IMR-90 (cell line): ENCODE measurements at regions not wholly inside any gene's neighbourhood (a gene's known extent, or its start where the extent isn't known, plus 50 kb on each side); places are given as distances from the start of the nearest gene placed in this dataset.

Source experiments
- ATAC-seq: fragments of 200-7000 bp; cut with Tn5 transposase; 2 replicates; pipeline ENCODE4 v1.9.1; 2020; ENCODE audit warnings: low read depth, mild to moderate bottlenecking, moderate library complexity
- BruUV-seq: library from RNA; stranded (reverse); fragments of 400-500 nt; replicated peaks from 2 replicates; lab custom pipeline; 2021; lab: Mats Ljungman, UMichigan
- CTCF ChIA-PET: fragments of 300-600 bp; formaldehyde crosslinking; extraction: SDS; loops from one replicate; lab custom pipeline; 2021; ENCODE audit warnings: antibody characterized with exemption; lab: Yijun Ruan, JAX
- POLR2A ChIA-PET: fragments of 300-600 bp; sonication (Branson Sonifier 250); formaldehyde crosslinking; loops from one replicate; lab custom pipeline; 2022; ENCODE audit warnings: antibody characterized with exemption; ENCODE audit not compliant: unreplicated experiment; lab: Charles Lee
- DNase-seq: peaks from one replicate; pipeline ENCODE4 v3.0.0; 2013
- H2AFZ ChIP-seq: replicated peaks from 2 replicates; pipeline ENCODE3; 2013; ENCODE audit warnings: low read length, mild to moderate bottlenecking; ENCODE audit not compliant: poor library complexity
- H2AK5ac ChIP-seq: 2 replicates; pipeline ENCODE4 v1.6.1; 2013; ENCODE audit warnings: low read depth, low read length, inconsistent platforms
- H2AK9ac ChIP-seq: replicated peaks from 2 replicates; pipeline ENCODE3; 2013; ENCODE audit warnings: mild to moderate bottlenecking, low read depth, low read length, moderate library complexity; ENCODE audit not compliant: poor library complexity
- H2BK120ac ChIP-seq: 2 replicates; pipeline ENCODE4 v1.6.1; 2013; ENCODE audit warnings: low read depth, low read length, inconsistent platforms
- H2BK15ac ChIP-seq: 3 replicates; pipeline ENCODE4 v1.6.1; 2013; ENCODE audit warnings: low read depth, low read length, inconsistent platforms
- H2BK20ac ChIP-seq: 2 replicates; pipeline ENCODE4 v1.6.1; 2013; ENCODE audit warnings: low read depth, mild to moderate bottlenecking, inconsistent platforms, low read length, moderate library complexity
- H2BK5ac ChIP-seq: 2 replicates; pipeline ENCODE4 v1.6.1; 2013; ENCODE audit warnings: mild to moderate bottlenecking, low read depth, low read length, inconsistent platforms; ENCODE audit not compliant: poor library complexity, severe bottlenecking
- H3K14ac ChIP-seq: replicated peaks from 2 replicates; pipeline ENCODE4 v1.6.1; 2013; ENCODE audit warnings: low read depth, low read length, inconsistent platforms
- H3K18ac ChIP-seq: 2 replicates; pipeline ENCODE4 v1.6.1; 2013; ENCODE audit warnings: low read depth, low read length, control low read depth
- H3K23ac ChIP-seq: 2 replicates; pipeline ENCODE4 v1.6.1; 2013; ENCODE audit warnings: low read depth, low read length, inconsistent platforms
- H3K27ac ChIP-seq: 2 replicates; pipeline ENCODE4 v1.5.1; 2013; ENCODE audit warnings: mild to moderate bottlenecking, control low read depth, low read length; ENCODE audit not compliant: insufficient read depth
- H3K27me3 ChIP-seq: 2 replicates; pipeline ENCODE4 v1.6.1; 2013; ENCODE audit warnings: low read length; ENCODE audit not compliant: control insufficient read depth, insufficient read depth
- H3K36me3 ChIP-seq: 2 replicates; pipeline ENCODE4 v1.6.1; 2013; ENCODE audit warnings: low read length, mixed read lengths; ENCODE audit not compliant: control insufficient read depth, insufficient read depth
- H3K4ac ChIP-seq: 2 replicates; pipeline ENCODE4 v1.6.1; 2013; ENCODE audit warnings: low read depth, low read length, inconsistent platforms
- H3K4me1 ChIP-seq: 2 replicates; pipeline ENCODE4 v1.6.1; 2013; ENCODE audit warnings: low read length, mixed read lengths; ENCODE audit not compliant: control insufficient read depth, insufficient read depth
- H3K4me2 ChIP-seq: 2 replicates; pipeline ENCODE4 v1.6.1; 2013; ENCODE audit warnings: low read depth, mild to moderate bottlenecking, control low read depth, low read length, moderate library complexity
- H3K4me3 ChIP-seq: 2 replicates; pipeline ENCODE4 v1.5.1; 2013; ENCODE audit warnings: low read depth, mild to moderate bottlenecking, control low read depth, low read length, moderate library complexity; ENCODE audit not compliant: insufficient read depth
- H3K56ac ChIP-seq: 2 replicates; pipeline ENCODE4 v1.6.1; 2013; ENCODE audit warnings: low read length, inconsistent platforms; ENCODE audit not compliant: insufficient read depth; ENCODE audit errors: extremely low read depth
- H3K79me1 ChIP-seq, 2 experiments: 2 replicates each; pipeline ENCODE4 v1.6.1; 2013; ENCODE audit warnings: low read length in 2 of 2, inconsistent platforms in 1 of 2, low read depth in 1 of 2
- H3K9ac ChIP-seq: 2 replicates; pipeline ENCODE4 v1.6.1; 2013; ENCODE audit warnings: low read depth, low read length, control low read depth
- H3K9me1 ChIP-seq: 2 replicates; pipeline ENCODE4 v1.6.1; 2013; ENCODE audit warnings: low read length, inconsistent platforms; ENCODE audit not compliant: insufficient read depth
- H3K9me3 ChIP-seq: 2 replicates; pipeline ENCODE4 v1.6.1; 2013; ENCODE audit warnings: low read length; ENCODE audit not compliant: control insufficient read depth, insufficient read depth
- H4K20me1 ChIP-seq: 2 replicates; pipeline ENCODE4 v1.6.1; 2013; ENCODE audit warnings: low read length, inconsistent platforms; ENCODE audit not compliant: insufficient read depth
- H4K5ac ChIP-seq: 2 replicates; pipeline ENCODE4 v1.6.1; 2013; ENCODE audit warnings: mild to moderate bottlenecking, low read depth, low read length, control low read depth
- H4K8ac ChIP-seq, 2 experiments: 2 replicates each; pipeline ENCODE4 v1.6.1; 2013; ENCODE audit warnings: low read depth in 2 of 2, low read length in 2 of 2, control low read depth in 1 of 2, inconsistent platforms in 1 of 2
- H4K91ac ChIP-seq: 2 replicates; pipeline ENCODE4 v1.6.1; 2013; ENCODE audit warnings: low read depth, low read length, inconsistent platforms; ENCODE audit not compliant: insufficient read depth
- BHLHE40 ChIP-seq: fragments of 150-350 bp; IDR thresholded peaks from 2 replicates; pipeline ENCODE4 v1.6.1; 2016; ENCODE audit warnings: mild to moderate bottlenecking, low read depth, low read length
- CEBPB ChIP-seq: IDR thresholded peaks from 2 replicates; pipeline ENCODE4 v1.6.1; 2012; ENCODE audit warnings: low read depth, low read length, improper control_type of control experiment
- CHD1 ChIP-seq: IDR thresholded peaks from 2 replicates; pipeline ENCODE4 v1.6.1; 2012; ENCODE audit warnings: low read depth, low read length, improper control_type of control experiment
- FOS ChIP-seq: fragments of 150-350 bp; IDR thresholded peaks from 2 replicates; pipeline ENCODE4 v1.6.1; 2016; ENCODE audit warnings: low read depth, low read length
- POLR2A ChIP-seq: IDR thresholded peaks from 2 replicates; pipeline ENCODE4 v1.6.1; 2012; ENCODE audit warnings: mild to moderate bottlenecking, low read depth, low read length
- SMC3 ChIP-seq: fragments of 150-350 bp; IDR thresholded peaks from 2 replicates; pipeline ENCODE4 v1.6.1; 2016; ENCODE audit warnings: low read depth, mild to moderate bottlenecking, antibody characterized with exemption, low read length, moderate library complexity
- WGBS, 2 experiments: methylation state at CpG; one replicate each; pipeline versions ENCODE4 v1.1.5 to v1.1.7; 2013; ENCODE audit warnings: missing lambda C conversion rate in 2 of 2; ENCODE audit not compliant: insufficient read length in 1 of 2; ENCODE audit errors: extremely low coverage in 2 of 2; 5-methylcytosine and 5-hydroxymethylcytosine counted together
- dilution Hi-C: fragments of 300-500 bp; cut with HindIII; formaldehyde crosslinking; loops from one replicate; pipeline ENCODE4 v1.14.3; 2018; ENCODE audit warnings: low sequenced_read_pairs; ENCODE audit not compliant: unreplicated experiment
- in situ Hi-C: fragments of 300-500 bp; cut with MboI; formaldehyde crosslinking; loops from 3 replicates; pipeline ENCODE4 v1.14.3; 2019; ENCODE audit warnings: low sequenced_read_pairs, inconsistent platforms, mixed read lengths
- intact Hi-C: fragments of 100-400 bp; cut with micrococcal nuclease; formaldehyde crosslinking; loops from 2 replicates; pipeline ENCODE4 v1.10.0; 2022

DNA sequence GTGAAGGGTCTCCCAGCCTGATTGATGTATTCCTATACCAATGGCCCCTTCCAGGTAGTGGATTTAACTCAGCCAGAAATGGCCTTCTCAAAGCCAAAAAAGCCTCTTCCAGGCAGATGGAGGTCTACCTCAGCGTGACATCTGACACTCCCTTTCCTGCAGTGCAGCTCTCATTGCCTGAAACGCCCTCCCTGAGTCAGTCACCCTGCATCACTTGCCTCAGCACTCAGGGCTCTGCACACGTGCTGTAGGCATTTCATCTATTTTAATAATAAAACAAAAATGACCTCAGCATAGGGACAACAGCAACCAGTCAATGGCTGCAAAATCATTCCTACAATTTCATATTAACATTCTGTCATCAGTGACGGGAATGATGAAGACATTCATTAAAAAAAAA is 64.4 kb upstream of the GJA5 start:
- Histone ChIP-seq H3K9me1 (no peaks in the 10 kb centered on the region), H3K14ac (no peak overlapping the region), H3K4me1 (no peaks in the 10 kb centered on the region), H3K36me3 (no peaks in the 10 kb centered on the region), H3K4me2 (no peak overlapping the region), H2BK20ac (no peak overlapping the region), H3K4me3 (no peak overlapping the region), H3K23ac (no peak overlapping the region), H3K18ac (no peak overlapping the region), H3K9me3 (no peaks in the 10 kb centered on the region), H4K91ac (no peak overlapping the region), H4K20me1 (no peaks in the 10 kb centered on the region), H2BK15ac (no peak overlapping the region), H3K4ac (no peak overlapping the region), H2AFZ (no peak overlapping the region), H4K8ac (no peak overlapping the region), H3K9ac (no peak overlapping the region), H2BK5ac (no peak overlapping the region), H3K79me1 (no peaks in the 10 kb centered on the region), H3K56ac (no peak overlapping the region), H4K5ac (no peak overlapping the region), H3K27me3 (no peaks in the 10 kb centered on the region), H2AK5ac (no peak overlapping the region), H2AK9ac (no peak overlapping the region), H3K27ac (no peak overlapping the region), H2BK120ac (no peak overlapping the region)
- dilution Hi-C loops (no loop called here), in situ Hi-C loops (no loop called here), intact Hi-C loops (no loop called here)
- ChIA-PET POLR2A (no interaction called here), CTCF (no interaction called here)
- 26% methylated on average over 2 of the region's 4 CpGs; no CpG with 5 or more reads in 1 of the 2 experiments for WGBS, 2 experiments
- TF ChIP-seq FOS (no peak), SMC3 (no peak), BHLHE40 (no peak), CEBPB (no peak), CHD1 (no peak), POLR2A (no peak)
- ATAC-seq (no peak), DNase-seq (no peak)
- BruUV-seq = no TSS peak
